ENCODE measurements at regions not wholly inside any gene's neighbourhood (a gene's known extent, or its start where the extent isn't known, plus 50 kb on each side); places are given as distances from the start of the nearest gene placed in this dataset.

DNA sequence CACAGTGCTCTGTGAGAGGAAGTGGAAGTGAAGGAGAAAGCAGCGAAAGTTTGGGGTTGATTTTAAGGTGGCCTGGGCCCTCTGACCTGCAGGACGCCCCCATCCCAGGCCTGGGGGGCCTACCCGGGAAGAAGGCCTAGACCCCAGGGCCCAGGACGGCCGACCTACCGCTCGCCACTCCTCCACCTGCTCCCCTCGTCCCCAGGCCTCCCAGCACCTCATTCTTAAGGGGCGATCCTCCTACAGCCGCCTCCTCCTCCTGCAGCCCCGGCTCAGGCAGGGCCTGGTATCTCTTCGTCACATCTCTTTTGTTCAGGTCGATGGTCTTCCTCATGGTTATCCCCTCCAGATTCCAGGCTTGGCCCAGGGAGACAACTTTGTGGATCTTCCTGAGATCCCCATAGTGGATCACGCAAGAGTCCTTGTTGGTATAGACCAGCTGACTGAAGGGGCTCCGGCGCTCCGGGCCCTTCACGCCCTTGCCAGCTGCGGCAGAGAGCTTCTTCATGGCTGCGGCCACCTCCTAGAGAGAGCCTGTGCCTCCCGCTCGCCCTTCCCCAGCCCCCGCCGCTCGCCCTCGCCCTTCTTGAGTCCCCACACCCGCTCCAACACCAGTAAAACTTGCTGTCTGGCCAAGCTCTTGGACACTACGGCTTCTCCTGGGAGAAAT is 117.5 kb downstream of the OR13A1 start:
- DNase-seq (ENCODE audit: low read depth) = no peak

DNA sequence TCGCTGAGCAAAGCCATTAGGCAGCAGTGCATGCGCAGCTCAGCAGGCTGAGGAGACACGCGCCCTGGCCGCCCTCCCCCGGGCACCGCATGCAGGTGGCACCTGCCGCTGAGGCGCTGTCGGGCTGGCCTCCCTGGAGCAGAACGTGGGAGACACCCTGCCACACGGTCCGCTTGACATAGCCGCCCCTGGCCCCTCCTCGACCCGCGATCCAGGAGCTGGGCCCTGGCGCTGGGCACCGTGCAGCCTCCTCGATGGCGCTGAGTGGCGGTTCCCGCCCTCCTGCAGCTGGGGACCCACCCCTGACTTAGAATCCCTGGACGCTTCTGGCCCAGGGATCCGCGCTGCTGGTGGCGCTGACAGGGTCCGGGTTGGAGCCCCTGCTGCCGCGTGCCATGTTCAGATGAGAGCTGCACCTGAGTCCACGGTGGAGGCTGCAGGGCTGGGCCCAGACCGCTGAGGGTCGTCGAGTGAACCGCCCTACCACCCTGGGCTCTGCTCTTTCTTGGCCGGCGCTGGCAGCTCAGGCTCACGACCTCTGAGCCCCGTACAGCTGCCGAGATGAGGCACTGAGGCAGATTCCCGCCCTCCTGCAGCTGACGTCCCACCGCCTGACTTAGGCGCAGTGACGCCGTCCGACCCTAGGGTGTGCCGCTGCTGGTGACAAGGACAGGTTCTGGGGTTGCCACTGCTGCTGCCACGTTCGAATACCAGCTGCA is 116.8 kb downstream of the OR13A1 start:
- no peak for DNase-seq (ENCODE audit: low read depth)

GRCh38 chr10:45199205-45199740 is 116.1 kb downstream of the OR13A1 start:
- no peak for DNase-seq (ENCODE audit: low read depth)

DNA sequence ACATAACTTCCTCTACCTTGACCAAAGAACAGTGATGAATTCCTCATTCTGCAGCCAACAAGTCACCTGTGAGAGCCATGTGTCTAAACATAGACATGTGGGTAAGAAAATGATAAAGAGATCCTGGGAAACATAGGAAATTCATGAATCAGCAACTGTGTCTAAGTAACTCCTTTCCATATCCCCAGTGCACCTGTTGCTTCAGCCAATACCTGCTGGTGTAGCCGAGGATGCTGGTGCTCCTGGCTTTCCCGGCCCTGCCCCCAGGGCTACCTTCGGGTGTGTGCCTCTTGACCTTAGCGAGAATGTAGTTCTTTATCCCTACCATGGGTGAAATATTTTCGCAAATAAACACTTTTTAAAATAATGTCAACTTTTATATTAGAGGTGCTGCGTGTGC is 114.1 kb downstream of the OR13A1 start:
- no peak for DNase-seq (ENCODE audit: low read depth)

- no peak for DNase-seq (ENCODE audit: low read depth)
Measured at GRCh38 chr10:45202242-45202641, 113.2 kb downstream of the OR13A1 start.

DNA sequence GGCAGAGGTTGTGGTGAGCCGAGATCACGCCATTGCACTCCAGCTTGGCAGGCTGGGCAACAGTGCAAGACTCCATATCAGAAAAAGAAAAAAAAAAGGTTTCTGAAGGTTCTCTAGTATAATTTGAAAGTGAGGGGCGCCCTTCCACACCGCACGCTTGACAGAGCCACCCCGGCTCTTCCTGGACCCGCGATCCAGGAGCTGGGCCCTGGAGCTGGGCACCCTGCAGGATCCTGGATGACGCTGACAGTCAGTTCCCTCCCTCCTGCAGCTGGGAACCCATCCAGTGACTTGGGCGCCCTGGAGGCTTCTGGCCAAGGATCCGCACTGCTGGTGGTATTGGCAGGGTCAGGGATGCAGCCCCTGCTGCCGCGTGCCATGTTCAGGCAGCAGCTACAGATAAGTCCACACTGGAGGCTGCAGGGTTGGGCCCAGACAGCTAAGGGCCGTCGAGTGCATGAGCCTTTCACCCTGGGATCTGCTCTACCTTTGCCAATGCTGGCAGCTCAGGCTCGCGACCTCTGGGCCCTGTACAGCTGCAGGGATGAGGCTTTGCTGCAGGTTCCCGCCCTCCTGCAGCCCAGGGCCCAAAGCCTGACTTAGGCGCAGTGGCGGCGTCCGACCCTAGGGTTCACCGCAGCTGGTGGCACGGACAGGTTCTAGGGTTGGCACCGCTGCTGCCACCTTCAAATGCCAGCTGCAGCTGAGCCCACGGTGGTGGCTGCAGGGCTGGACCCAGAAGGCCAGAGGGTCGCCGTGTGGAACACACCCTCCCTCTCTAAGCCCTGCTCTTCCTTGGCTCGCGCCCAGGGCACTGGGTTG is 110.2 kb downstream of the OR13A1 start:
- DNase-seq (ENCODE audit: low read depth) = no peak

DNA sequence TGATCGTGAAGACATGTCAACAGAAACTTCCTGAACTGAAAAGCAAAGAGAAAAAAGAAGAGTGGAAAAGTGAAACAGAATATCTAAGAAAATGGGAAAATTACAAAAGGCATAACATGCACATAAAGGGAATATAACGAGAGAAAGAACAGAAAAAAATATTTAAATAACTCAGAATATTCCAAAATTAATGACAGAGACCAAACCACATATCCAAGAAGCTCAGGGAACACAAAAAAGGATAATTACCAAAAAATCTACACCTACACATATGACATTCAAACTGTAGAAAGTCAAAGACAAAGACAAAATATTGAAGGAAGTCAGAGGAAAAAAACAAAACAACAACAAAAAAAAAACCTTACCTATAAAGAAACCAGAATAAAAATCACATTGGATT is 105.5 kb downstream of the OR13A1 start:
- DNase-seq (ENCODE audit: low read depth) = no peak

GRCh38 chr10:45211576-45211975 is 103.8 kb downstream of the OR13A1 start:
- DNase-seq (ENCODE audit: low read depth) = no peak

DNA sequence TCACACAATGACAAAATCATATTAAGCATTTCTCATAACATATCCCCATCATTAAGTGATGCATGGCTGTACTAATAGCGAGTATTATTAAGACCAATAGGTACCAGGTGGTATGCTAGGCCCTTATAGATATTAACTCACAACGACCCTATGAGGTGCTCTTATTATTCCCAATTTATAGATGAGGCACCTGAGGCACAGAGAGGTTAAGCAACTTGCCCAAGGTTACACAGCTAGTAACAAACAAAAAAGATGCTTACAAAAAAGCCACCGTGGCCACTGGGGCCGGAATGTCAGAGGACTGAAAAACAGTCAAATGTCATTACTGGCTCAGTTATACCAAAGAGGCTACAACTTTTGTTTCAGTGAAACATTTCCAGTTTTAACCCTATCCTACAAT is 96.0 kb downstream of the OR13A1 start:
- no peak for DNase-seq (ENCODE audit: low read depth)

DNA sequence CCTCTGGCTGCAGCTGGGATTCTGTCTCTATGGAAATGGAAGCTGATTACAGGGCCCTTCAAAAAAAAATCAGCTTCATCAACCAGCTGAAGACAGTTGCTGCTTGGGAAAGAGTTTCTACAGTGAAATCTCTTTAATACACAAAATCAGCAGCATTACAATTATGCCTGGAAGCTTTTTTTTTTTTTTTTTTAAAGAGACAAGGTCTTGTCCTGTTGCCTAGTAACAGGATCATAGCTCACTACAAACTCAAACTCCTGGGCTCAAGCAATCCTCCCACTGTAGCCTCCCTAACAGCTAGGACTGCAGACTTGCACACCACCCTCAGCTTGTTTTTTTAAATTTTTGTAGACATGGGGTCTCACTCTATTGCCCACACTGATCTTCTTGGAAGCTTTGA is 94.5 kb downstream of the OR13A1 start:
- DNase-seq (ENCODE audit: low read depth) = no peak

- DNase-seq (ENCODE audit: low read depth) = no peak
Measured at GRCh38 chr10:45224219-45224841, 91.1 kb downstream of the OR13A1 start.

GRCh38 chr10:45227042-45227441 is 88.4 kb downstream of the OR13A1 start:
- DNase-seq (ENCODE audit: low read depth) = no peak

DNA sequence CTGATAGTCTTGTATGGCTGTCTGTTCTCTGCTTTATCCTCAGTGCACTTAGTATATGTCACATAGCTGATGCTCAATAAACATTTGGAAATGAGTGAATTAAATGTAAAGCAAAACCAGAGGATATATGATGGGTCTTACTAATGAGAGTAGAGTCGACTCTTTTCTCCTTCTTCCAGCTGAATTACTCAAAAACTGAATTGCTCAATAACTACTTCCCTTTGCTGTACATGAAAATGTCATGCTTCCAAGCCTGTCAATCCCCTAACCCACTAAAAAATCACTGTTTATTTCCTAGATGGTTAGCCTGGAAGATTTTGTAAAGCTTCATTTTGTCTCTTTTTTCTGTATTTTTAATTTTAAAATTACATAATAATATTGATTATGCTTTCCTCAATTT is 88.0 kb downstream of the OR13A1 start:
- no peak for DNase-seq (ENCODE audit: low read depth)

- no peak for DNase-seq (ENCODE audit: low read depth)
Measured at GRCh38 chr10:45229823-45230222, 85.6 kb downstream of the OR13A1 start.

GRCh38 chr10:45235260-45235769 is 80.1 kb downstream of the OR13A1 start:
- peak; percentile 71 for DNase-seq (ENCODE audit: low read depth)

GRCh38 chr10:45235798-45236220 is 79.6 kb downstream of the OR13A1 start:
- DNase-seq (ENCODE audit: low read depth) = peak; percentile 57

DNA sequence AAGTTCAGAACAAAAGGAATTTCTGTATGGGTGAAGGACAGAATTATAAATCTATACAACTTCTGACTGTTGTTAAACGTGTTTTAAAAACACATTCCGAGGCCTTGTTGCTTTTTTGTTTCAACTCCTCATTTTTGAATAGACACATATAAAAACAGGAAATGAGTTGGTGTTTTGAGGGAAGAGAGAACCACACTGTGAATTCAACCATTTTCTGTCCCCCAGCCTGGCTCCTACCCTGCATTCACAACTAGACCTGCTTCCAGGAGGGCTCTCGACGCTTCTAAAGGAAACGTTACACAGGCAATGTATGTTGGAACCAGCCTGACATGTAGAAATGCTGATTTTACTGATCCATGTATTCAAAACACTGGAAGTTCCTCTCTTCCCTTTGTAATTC is 76.5 kb downstream of the OR13A1 start:
- no peak for DNase-seq (ENCODE audit: low read depth)

DNA sequence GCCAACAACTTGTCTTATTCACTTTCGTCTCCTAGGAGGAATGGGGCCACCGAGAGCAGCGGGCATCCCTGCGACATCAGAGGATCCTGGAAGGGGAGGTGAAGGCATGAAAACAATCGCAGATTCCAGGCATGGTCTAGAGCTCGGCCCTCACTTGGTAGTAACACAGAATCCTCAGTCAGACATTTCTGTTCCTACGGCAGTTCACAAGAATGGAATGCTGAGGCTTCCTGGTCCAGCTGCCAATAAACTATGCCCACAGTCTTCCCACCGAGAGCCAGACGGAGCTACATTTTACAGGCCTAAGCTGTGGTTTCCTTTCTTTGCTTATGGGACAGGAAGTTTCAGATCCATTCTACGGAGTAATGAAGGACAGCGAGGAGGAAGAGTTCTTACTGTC is 75.8 kb downstream of the OR13A1 start:
- peak; percentile 38 for DNase-seq (ENCODE audit: low read depth)

DNA sequence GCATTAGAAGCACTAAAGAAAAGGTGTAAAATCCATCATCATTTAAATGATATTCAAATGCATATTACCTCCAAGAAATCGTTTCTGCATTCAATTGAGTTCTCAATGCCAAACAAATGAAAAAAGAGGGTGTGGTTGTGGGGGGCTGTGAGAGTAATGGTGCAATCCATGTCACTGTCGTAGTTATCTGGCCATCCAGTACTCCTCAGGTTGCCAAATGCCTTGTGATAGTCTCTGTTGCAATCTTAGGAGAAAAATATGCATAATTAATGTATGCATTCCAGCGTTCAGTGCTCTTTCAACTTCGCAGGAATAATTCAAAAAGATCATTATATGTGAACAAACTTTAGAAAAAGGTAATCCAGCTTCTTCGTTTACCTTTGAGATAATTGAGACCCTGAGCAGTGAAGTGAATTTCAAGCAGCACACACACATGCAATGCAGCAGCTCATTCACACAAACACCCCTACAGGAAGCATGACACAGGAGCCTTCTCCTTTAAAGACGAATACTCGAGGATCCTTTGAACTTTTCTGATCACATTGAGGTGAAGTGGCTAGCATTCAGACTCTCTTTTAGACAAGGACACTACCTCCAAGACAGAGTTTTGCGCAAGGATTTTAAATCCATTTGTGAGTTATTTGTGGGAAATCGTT is 73.4 kb downstream of the OR13A1 start:
- no peak for DNase-seq (ENCODE audit: low read depth)

DNA sequence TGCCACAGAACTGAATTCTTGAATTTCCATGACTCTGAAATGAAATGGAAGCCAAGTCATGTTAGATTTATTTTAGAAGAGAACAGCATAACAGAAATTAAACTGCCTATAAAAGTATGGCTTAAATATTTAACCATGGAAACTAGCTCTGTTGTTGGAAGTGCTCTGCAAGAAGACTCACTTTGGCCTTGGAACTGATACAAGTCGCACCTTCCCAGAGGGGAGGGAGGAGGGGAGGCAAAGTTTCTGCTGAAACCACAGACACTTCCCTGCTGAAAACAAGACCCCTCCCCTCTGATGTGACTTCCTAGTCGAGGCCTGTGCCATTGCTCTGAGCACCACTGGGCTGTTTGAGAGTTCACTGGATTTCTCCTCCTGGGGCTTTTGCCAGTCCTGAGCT is 72.1 kb downstream of the OR13A1 start:
- DNase-seq (ENCODE audit: low read depth) = no peak

DNA sequence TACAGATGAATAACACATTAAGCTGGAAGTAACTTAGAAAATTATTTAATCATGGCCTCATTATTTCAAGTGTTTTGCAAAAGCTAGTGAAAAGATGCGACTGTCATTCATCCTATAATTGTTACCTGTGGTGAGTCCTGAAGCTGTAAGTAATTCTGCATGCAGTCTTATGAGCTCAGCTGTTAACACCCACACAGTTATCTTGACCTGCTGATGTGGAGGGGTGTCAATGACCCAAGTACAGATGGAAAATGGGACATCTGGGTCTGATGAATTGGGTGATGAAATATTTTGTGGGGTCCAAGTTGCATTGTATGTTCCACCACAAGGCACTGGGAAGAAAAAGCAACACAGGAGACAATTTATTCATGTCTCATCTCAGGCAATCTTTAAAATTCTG is 68.9 kb downstream of the OR13A1 start:
- no peak for DNase-seq (ENCODE audit: low read depth)

Data from RPMI7951 (cell line).